DOHH2 (cell line): ENCODE measurements at regions not wholly inside any gene's neighbourhood (a gene's known extent, or its start where the extent isn't known, plus 50 kb on each side); places are given as distances from the start of the nearest gene placed in this dataset.

Source experiments
- H3F3A ChIP-seq: fragments of 200-600 bp; sonication (generic), shearing (Covaris generic); 2 replicates; pipeline ENCODE4 v1.6.0; 2016; ENCODE audit warnings: antibody characterized with exemption, mild to moderate bottlenecking; ENCODE audit not compliant: control insufficient read depth, insufficient read depth
- H3K27ac ChIP-seq: fragments of 200-600 bp; sonication (generic); 2 replicates; pipeline ENCODE4 v1.5.1; 2014; ENCODE audit warnings: low read depth, mild to moderate bottlenecking, low read length, moderate library complexity
- H3K27me3 ChIP-seq: fragments of 200-600 bp; sonication (generic); 2 replicates; pipeline ENCODE4 v1.6.1; 2014; ENCODE audit warnings: mild to moderate bottlenecking, low read length, mixed read lengths; ENCODE audit not compliant: control insufficient read depth
- H3K36me3 ChIP-seq: fragments of 200-600 bp; sonication (generic); 2 replicates; pipeline ENCODE4 v1.6.1; 2014; ENCODE audit warnings: mild to moderate bottlenecking, low read length, moderate library complexity, mixed read lengths; ENCODE audit not compliant: control insufficient read depth
- H3K4me1 ChIP-seq: fragments of 200-600 bp; sonication (generic); 2 replicates; pipeline ENCODE4 v1.6.1; 2014; ENCODE audit warnings: mild to moderate bottlenecking, low read length, mixed read lengths; ENCODE audit not compliant: control insufficient read depth
- H3K4me2 ChIP-seq: fragments of 200-600 bp; sonication (generic); 2 replicates; pipeline ENCODE4 v1.6.0; 2014; ENCODE audit warnings: mild to moderate bottlenecking, low read length, moderate library complexity
- H3K4me3 ChIP-seq: fragments of 200-600 bp; sonication (generic); 2 replicates; pipeline ENCODE4 v1.5.1; 2014; ENCODE audit warnings: mild to moderate bottlenecking, low read length, mixed read lengths
- H3K79me2 ChIP-seq: fragments of 200-600 bp; sonication (generic); 2 replicates; pipeline ENCODE4 v1.6.1; 2014; ENCODE audit warnings: mild to moderate bottlenecking, low read length, mixed read lengths; ENCODE audit not compliant: control insufficient read depth
- H3K9me2 ChIP-seq: fragments of 200-600 bp; sonication (generic); replicated peaks from 2 replicates; pipeline ENCODE4 v1.6.1; 2014; ENCODE audit warnings: mild to moderate bottlenecking, low read length, mixed read lengths; ENCODE audit not compliant: control insufficient read depth
- H3K9me3 ChIP-seq: fragments of 200-600 bp; sonication (generic); 2 replicates; pipeline ENCODE4 v1.6.1; 2014; ENCODE audit warnings: antibody characterized with exemption, low read length, mixed read lengths; ENCODE audit not compliant: control insufficient read depth, insufficient read depth
- H4K20me1 ChIP-seq: fragments of 200-600 bp; sonication (generic); 2 replicates; pipeline ENCODE4 v1.6.0; 2014; ENCODE audit warnings: low read depth, mild to moderate bottlenecking, antibody characterized with exemption, low read length, moderate library complexity; ENCODE audit not compliant: control insufficient read depth, insufficient read depth
- EZH2phosphoT487 ChIP-seq: fragments of 200-600 bp; sonication (generic); IDR thresholded peaks from 2 replicates; pipeline ENCODE4 v1.6.1; 2017; ENCODE audit warnings: borderline replicate concordance, mild to moderate bottlenecking, antibody characterized with exemption, low read length, moderate library complexity, mixed read lengths
- TF ChIP-seq, protein P1 (sequence below): fragments of 200-600 bp; sonication (generic); IDR thresholded peaks from one replicate; pipeline ENCODE4 v1.5.1; 2014; ENCODE audit warnings: antibody characterized with exemption, mild to moderate bottlenecking, low read depth, low read length; ENCODE audit not compliant: poor library complexity, severe bottlenecking

DNA sequence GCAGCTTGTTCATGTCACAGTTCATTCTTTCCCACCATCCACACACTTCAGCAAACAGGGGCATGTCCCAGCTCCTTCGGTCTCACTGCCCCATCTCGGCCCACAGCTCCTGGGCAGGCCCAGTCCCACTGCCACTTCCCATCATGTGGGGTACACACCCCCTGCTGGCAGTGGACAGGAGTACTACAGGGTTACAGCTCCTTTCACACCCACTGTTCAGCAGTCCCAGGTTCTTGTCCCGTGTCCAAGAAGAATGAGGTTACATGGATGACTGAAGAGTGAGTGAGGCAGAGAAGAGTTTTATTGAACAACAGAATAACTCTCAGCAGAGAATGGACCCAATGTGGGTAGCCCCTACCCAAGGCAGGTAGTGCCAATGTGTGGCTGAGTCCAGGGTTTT lies 77.8 kb upstream of the SMLR1 start:
- no peaks in the 10 kb centered on the region for H4K20me1 ChIP-seq
- no peaks in the 10 kb centered on the region for H3K79me2 ChIP-seq
- no peaks in the 10 kb centered on the region for H3F3A ChIP-seq
- H3K4me3 ChIP-seq, result no peak overlapping the region
- H3K27ac ChIP-seq, result no peak overlapping the region
- peaks cover 15% of the 10 kb centered on the region; the same call in 1 of the 2 replicates for H3K9me3 ChIP-seq
- no peaks in the 10 kb centered on the region for H3K4me1 ChIP-seq
- no peak overlapping the region for H3K4me2 ChIP-seq
- TF ChIP-seq, protein P1, sequence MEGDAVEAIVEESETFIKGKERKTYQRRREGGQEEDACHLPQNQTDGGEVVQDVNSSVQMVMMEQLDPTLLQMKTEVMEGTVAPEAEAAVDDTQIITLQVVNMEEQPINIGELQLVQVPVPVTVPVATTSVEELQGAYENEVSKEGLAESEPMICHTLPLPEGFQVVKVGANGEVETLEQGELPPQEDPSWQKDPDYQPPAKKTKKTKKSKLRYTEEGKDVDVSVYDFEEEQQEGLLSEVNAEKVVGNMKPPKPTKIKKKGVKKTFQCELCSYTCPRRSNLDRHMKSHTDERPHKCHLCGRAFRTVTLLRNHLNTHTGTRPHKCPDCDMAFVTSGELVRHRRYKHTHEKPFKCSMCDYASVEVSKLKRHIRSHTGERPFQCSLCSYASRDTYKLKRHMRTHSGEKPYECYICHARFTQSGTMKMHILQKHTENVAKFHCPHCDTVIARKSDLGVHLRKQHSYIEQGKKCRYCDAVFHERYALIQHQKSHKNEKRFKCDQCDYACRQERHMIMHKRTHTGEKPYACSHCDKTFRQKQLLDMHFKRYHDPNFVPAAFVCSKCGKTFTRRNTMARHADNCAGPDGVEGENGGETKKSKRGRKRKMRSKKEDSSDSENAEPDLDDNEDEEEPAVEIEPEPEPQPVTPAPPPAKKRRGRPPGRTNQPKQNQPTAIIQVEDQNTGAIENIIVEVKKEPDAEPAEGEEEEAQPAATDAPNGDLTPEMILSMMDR, result no peak
- TF ChIP-seq EZH2phosphoT487, result no peak
- H3K36me3 ChIP-seq, result no peaks in the 10 kb centered on the region
- H3K9me2 ChIP-seq, result no peaks in the 10 kb centered on the region
- H3K27me3 ChIP-seq, result no peaks in the 10 kb centered on the region

DNA sequence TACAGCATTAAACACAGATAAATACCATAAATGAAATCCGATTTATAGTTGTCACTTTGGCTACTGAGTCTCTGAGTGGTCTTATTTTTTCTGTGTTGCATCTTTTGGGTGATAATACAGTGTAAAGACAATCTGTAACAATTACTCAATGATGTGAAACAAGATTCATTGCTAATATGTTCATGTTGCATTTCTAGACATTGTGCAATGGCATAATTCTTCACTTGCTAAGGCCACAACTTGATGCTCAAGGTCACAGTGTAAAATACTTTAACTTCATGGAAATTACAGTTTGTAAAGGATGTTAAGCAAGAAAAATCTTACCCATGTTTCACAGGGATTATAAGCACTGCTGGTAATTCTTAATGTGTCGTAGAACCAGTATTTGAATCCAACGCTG lies 74.9 kb upstream of the SMLR1 start:
- no peaks in the 10 kb centered on the region for H3K27me3 ChIP-seq
- no peaks in the 10 kb centered on the region for H3K4me1 ChIP-seq
- TF ChIP-seq, protein P1, result no peak
- no peak for TF ChIP-seq EZH2phosphoT487
- no peak overlapping the region for H3K27ac ChIP-seq
- H3K4me2 ChIP-seq, result no peak overlapping the region
- H3K79me2 ChIP-seq, result no peaks in the 10 kb centered on the region
- no peaks in the 10 kb centered on the region for H3K36me3 ChIP-seq
- H3K4me3 ChIP-seq, result no peak overlapping the region
- H3K9me2 ChIP-seq, result no peaks in the 10 kb centered on the region
- H4K20me1 ChIP-seq, result no peaks in the 10 kb centered on the region
- no peaks in the 10 kb centered on the region for H3F3A ChIP-seq
- H3K9me3 ChIP-seq, result peaks cover 15% of the 10 kb centered on the region; the same call in 1 of the 2 replicates

DNA sequence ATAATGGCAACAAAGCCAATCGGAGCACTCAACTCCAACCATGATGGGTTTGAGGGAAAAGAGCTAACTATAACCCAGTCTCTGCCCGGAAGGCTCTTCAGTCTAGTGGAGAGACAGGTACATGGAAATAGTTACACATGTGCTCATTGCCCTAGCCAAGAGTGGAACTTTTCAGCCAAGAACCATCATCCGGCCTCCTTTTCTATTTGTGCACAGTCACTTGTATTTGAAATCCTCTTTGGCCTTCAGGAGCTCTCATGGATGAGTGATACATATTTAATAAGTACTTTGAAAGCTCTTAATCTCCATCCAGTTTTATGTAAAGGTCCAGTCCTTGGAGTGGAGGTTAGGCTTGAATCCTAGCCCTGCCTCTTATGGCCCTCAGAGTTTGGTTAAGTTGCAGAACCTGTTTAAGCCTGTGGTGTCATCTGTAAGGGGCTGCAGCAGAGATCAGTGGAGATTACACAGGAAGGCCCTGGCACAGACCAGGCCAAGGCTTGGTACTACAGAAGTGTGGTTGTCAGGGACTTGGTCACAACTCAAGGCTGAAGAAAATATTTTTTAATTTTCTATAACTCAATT lies 72.3 kb upstream of the SMLR1 start:
- TF ChIP-seq EZH2phosphoT487, result no peak
- TF ChIP-seq, protein P1, result no peak
- H3K4me2 ChIP-seq, result no peak overlapping the region
- no peaks in the 10 kb centered on the region for H3K27me3 ChIP-seq

More for the DNA sequence above, 72.3 kb upstream of the SMLR1 start:
- Histone ChIP-seq H3K4me1 (no peaks in the 10 kb centered on the region), H3K36me3 (no peaks in the 10 kb centered on the region), H3K4me3 (no peak overlapping the region), H3F3A (no peaks in the 10 kb centered on the region), H3K27ac (no peak overlapping the region), H3K79me2 (no peaks in the 10 kb centered on the region), H3K9me3 (peaks cover 4% of the 10 kb centered on the region; the same call in 1 of the 2 replicates), H4K20me1 (no peaks in the 10 kb centered on the region), H3K9me2 (no peaks in the 10 kb centered on the region)
